HG03432 (cell line): ENCODE measurements at regions not wholly inside any gene's neighbourhood (a gene's known extent, or its start where the extent isn't known, plus 50 kb on each side); places are given as distances from the start of the nearest gene placed in this dataset.
"Not testable (repeated sequence)": the region's sequence is repeated elsewhere in the genome, so short reads cannot be mapped to it uniquely, and the experiment has no call there.

Experiments used
- ATAC-seq: cut with Tn5 transposase; IDR thresholded peaks from one replicate; pipeline ENCODE4 v1.9.1; 2021; ENCODE audit warnings: mild to moderate bottlenecking, moderate library complexity; ENCODE audit not compliant: unreplicated experiment

- no peak for ATAC-seq
These were observed 124.6 kb downstream of the ARRDC4 start for GRCh38 chr15:98085003-98085639.

- ATAC-seq, result peak; percentile 97
These were observed 127.9 kb downstream of the ARRDC4 start for GRCh38 chr15:98088307-98088945.

- not testable (repeated sequence) for ATAC-seq
These were observed 128.8 kb downstream of the ARRDC4 start for GRCh38 chr15:98089352-98089751.

GRCh38 chr15:98097986-98098385 lies 137.5 kb downstream of the ARRDC4 start:
- ATAC-seq, result not testable (repeated sequence)

GRCh38 chr15:98100606-98101005 lies 140.1 kb downstream of the ARRDC4 start:
- not testable (repeated sequence) for ATAC-seq

- no peak for ATAC-seq
These were observed 143.1 kb downstream of the ARRDC4 start for GRCh38 chr15:98103570-98103969.

GRCh38 chr15:98104386-98105151 lies 144.1 kb downstream of the ARRDC4 start:
- not testable (repeated sequence) for ATAC-seq

- not testable (repeated sequence) for ATAC-seq
These were observed 146.2 kb downstream of the ARRDC4 start for GRCh38 chr15:98106615-98107194.

- no peak for ATAC-seq
These were observed 151.3 kb downstream of the ARRDC4 start for GRCh38 chr15:98111806-98112205.

GRCh38 chr15:98113327-98113726 lies 152.8 kb downstream of the ARRDC4 start:
- ATAC-seq, result no peak

GRCh38 chr15:98120561-98120960 lies 160.1 kb downstream of the ARRDC4 start:
- ATAC-seq, result no peak

- no peak for ATAC-seq
These were observed 161.0 kb downstream of the ARRDC4 start for GRCh38 chr15:98121536-98121935.

GRCh38 chr15:98121957-98122356 lies 161.5 kb downstream of the ARRDC4 start:
- no peak for ATAC-seq

GRCh38 chr15:98123297-98123696 lies 162.8 kb downstream of the ARRDC4 start:
- no peak for ATAC-seq

GRCh38 chr15:98123834-98124233 lies 163.3 kb downstream of the ARRDC4 start:
- ATAC-seq, result no peak

GRCh38 chr15:98124581-98124980 lies 164.1 kb downstream of the ARRDC4 start:
- no peak for ATAC-seq

GRCh38 chr15:98126326-98127085 lies 166.0 kb downstream of the ARRDC4 start:
- ATAC-seq, result no peak

- no peak for ATAC-seq
These were observed 167.1 kb downstream of the ARRDC4 start for GRCh38 chr15:98127586-98127985.

GRCh38 chr15:98131924-98132323 lies 171.4 kb downstream of the ARRDC4 start:
- no peak for ATAC-seq

GRCh38 chr15:98134905-98135304 lies 174.4 kb downstream of the ARRDC4 start:
- ATAC-seq, result no peak

- no peak for ATAC-seq
These were observed 178.4 kb downstream of the ARRDC4 start for GRCh38 chr15:98138910-98139309.
